ENCODE measurements at regions not wholly inside any gene's neighbourhood (a gene's known extent, or its start where the extent isn't known, plus 50 kb on each side); places are given as distances from the start of the nearest gene placed in this dataset.

DNA sequence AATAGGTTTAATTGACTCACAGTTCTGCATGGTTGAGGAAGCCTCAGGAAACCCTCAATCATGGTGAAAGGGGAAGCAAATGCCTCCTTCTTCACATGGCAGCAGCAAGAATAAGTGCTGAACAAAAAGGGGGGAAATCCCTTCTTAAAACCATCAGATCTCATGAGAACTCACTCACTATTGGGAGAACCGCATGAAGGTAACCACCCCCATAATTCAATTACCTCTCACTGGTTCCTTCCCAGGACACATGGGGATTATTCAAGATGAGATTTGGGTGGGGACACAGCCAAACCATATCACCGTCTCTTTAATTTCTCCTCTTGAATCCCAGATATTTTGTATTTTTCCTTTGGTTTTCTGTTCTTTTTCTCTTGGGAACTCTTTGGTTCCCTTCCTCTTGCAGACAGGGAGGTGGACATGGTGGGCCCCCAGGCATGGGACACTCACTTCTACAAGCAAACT lies 223.6 kb downstream of the TBXT start:
- TF ChIP-seq YY1 (IDR thresholded peaks at IDR 0.05), result no peak
- TF ChIP-seq CTCF (IDR thresholded peaks at IDR 0.05; ENCODE audit: low read depth, low read length, missing input control), result no peak
- no peak for TF ChIP-seq RXRA (IDR thresholded peaks at IDR 0.05)
- TF ChIP-seq RAD21 (IDR thresholded peaks at IDR 0.05), result no peak
- no peak for TF ChIP-seq TAF1 (conservative IDR thresholded peaks at IDR 0.05)
- TF ChIP-seq JUND (IDR thresholded peaks at IDR 0.05), result no peak
- no peak for TF ChIP-seq ATF3 (IDR thresholded peaks at IDR 0.05)
- TF ChIP-seq, protein P1, sequence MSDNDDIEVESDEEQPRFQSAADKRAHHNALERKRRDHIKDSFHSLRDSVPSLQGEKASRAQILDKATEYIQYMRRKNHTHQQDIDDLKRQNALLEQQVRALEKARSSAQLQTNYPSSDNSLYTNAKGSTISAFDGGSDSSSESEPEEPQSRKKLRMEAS (IDR thresholded peaks at IDR 0.05), result no peak
- no peak for TF ChIP-seq SP1 (IDR thresholded peaks at IDR 0.05)
- no peak for TF ChIP-seq GABPA (IDR thresholded peaks at IDR 0.05 in 1 of 2, conservative IDR thresholded peaks at IDR 0.05 in 1 of 2)
- TF ChIP-seq EGR1 (IDR thresholded peaks at IDR 0.05; ENCODE audit: low read depth in 2 of 2), result no peak
